Astrocyte (in vitro differentiated cells and primary cell): ENCODE measurements at regions not wholly inside any gene's neighbourhood (a gene's known extent, or its start where the extent isn't known, plus 50 kb on each side); places are given as distances from the start of the nearest gene placed in this dataset.

Source experiments
- DNase-seq: peaks from one replicate; pipeline ENCODE4 v3.0.0-alpha.2; 2010; ENCODE audit warnings: low read depth
- FAIRE-seq: peaks from 2 replicates; lab custom pipeline; 2011; peaks lifted over from hg19 to GRCh38; lab: Jason Lieb, UNC
- H2AFZ ChIP-seq: 2 replicates; pipeline ENCODE4 v1.6.0; 2012; ENCODE audit warnings: low read depth, low read length, inconsistent platforms
- H3K27ac ChIP-seq: 2 replicates; pipeline ENCODE4 v1.5.1; 2011; ENCODE audit warnings: low read depth, low read length, inconsistent platforms
- H3K27me3 ChIP-seq: 2 replicates; pipeline ENCODE4 v1.6.0; 2011; ENCODE audit warnings: low read length, inconsistent platforms; ENCODE audit not compliant: insufficient read depth
- H3K36me3 ChIP-seq: 2 replicates; pipeline ENCODE4 v1.5.1; 2011; ENCODE audit warnings: low read length, inconsistent platforms; ENCODE audit not compliant: insufficient read depth
- H3K4me1 ChIP-seq: 2 replicates; pipeline ENCODE4 v1.5.1; 2011; ENCODE audit warnings: low read length, inconsistent platforms; ENCODE audit not compliant: insufficient read depth
- H3K4me2 ChIP-seq: 2 replicates; pipeline ENCODE4 v1.6.0; 2012; ENCODE audit warnings: low read length, inconsistent platforms
- H3K4me3 ChIP-seq: 2 replicates; pipeline ENCODE4 v1.5.1; 2011; ENCODE audit warnings: low read depth, mild to moderate bottlenecking, low read length, inconsistent platforms; ENCODE audit not compliant: insufficient read depth
- H3K79me2 ChIP-seq: 2 replicates; pipeline ENCODE4 v1.6.0; 2012; ENCODE audit warnings: mild to moderate bottlenecking, low read length, inconsistent platforms; ENCODE audit not compliant: insufficient read depth
- H3K9ac ChIP-seq: 2 replicates; pipeline ENCODE4 v1.6.0; 2012; ENCODE audit warnings: mild to moderate bottlenecking, low read length, inconsistent platforms
- H3K9me3 ChIP-seq: 2 replicates; pipeline ENCODE4 v1.5.1; 2012; ENCODE audit warnings: low read depth, mild to moderate bottlenecking, low read length, inconsistent platforms; ENCODE audit not compliant: insufficient read depth
- H4K20me1 ChIP-seq: 2 replicates; pipeline ENCODE4 v1.6.0; 2012; ENCODE audit warnings: low read length, inconsistent platforms; ENCODE audit not compliant: insufficient read depth
- H3K27ac Mint-ChIP-seq: one replicate; pipeline ENCODE4 v1.8.0; 2021; ENCODE audit warnings: mild to moderate bottlenecking, mixed read lengths; ENCODE audit not compliant: unreplicated experiment
- H3K27me3 Mint-ChIP-seq: one replicate; pipeline ENCODE4 v1.8.0; 2021; ENCODE audit warnings: low read depth, mixed read lengths; ENCODE audit not compliant: unreplicated experiment
- H3K36me3 Mint-ChIP-seq: one replicate; pipeline ENCODE4 v1.8.0; 2021; ENCODE audit warnings: low read depth, mixed read lengths; ENCODE audit not compliant: unreplicated experiment
- H3K4me1 Mint-ChIP-seq: one replicate; pipeline ENCODE4 v1.8.0; 2021; ENCODE audit warnings: low read depth, mixed read lengths; ENCODE audit not compliant: unreplicated experiment
- H3K4me3 Mint-ChIP-seq: one replicate; pipeline ENCODE4 v1.8.0; 2021; ENCODE audit warnings: mild to moderate bottlenecking, moderate library complexity, mixed read lengths; ENCODE audit not compliant: unreplicated experiment
- H3K9me3 Mint-ChIP-seq: one replicate; pipeline ENCODE4 v1.8.0; 2021; ENCODE audit warnings: mild to moderate bottlenecking, mixed read lengths; ENCODE audit not compliant: unreplicated experiment
- CTCF ChIP-seq: IDR thresholded peaks from 2 replicates; pipeline ENCODE4 v1.5.1; 2011; ENCODE audit warnings: low read depth, mild to moderate bottlenecking, inconsistent platforms, low read length, moderate library complexity; ENCODE audit not compliant: insufficient read depth
- EZH2 ChIP-seq: IDR thresholded peaks from 2 replicates; pipeline ENCODE4 v1.6.1; 2012; ENCODE audit warnings: mild to moderate bottlenecking, low read length, inconsistent platforms; ENCODE audit not compliant: insufficient read depth

- no peak overlapping the region for H3K27ac ChIP-seq
- no peak overlapping the region for H3K9ac ChIP-seq
- no peak for DNase-seq
- no peaks in the 10 kb centered on the region for H3K36me3 ChIP-seq
- H3K9me3 ChIP-seq = no peaks in the 10 kb centered on the region
- Mint-ChIP-seq H3K4me3 (no peak overlapping the region), H3K27me3 (peaks cover 6% of the 10 kb centered on the region), H3K9me3 (no peaks in the 10 kb centered on the region), H3K36me3 (no peaks in the 10 kb centered on the region), H3K27ac (no peak overlapping the region), H3K4me1 (no peaks in the 10 kb centered on the region)
- no peak for FAIRE-seq
- H3K79me2 ChIP-seq = no peaks in the 10 kb centered on the region
- peaks cover 5% of the 10 kb centered on the region for H3K27me3 ChIP-seq
- H4K20me1 ChIP-seq = no peaks in the 10 kb centered on the region
- H2AFZ ChIP-seq = no peak overlapping the region
- no peak overlapping the region for H3K4me2 ChIP-seq
- H3K4me1 ChIP-seq = no peaks in the 10 kb centered on the region
- H3K4me3 ChIP-seq = no peak overlapping the region
- no peak for TF ChIP-seq CTCF
- TF ChIP-seq EZH2 = no peak
These were observed 289.2 kb upstream of the PCSK5 start for GRCh38 chr9:75601280-75601679.

GRCh38 chr9:75602060-75602459 is 288.4 kb upstream of the PCSK5 start:
- H3K9me3 Mint-ChIP-seq = no peaks in the 10 kb centered on the region
- DNase-seq = no peak
- H3K4me3 Mint-ChIP-seq = no peak overlapping the region
- peaks cover 6% of the 10 kb centered on the region for H3K27me3 Mint-ChIP-seq
- no peak for FAIRE-seq
- Histone ChIP-seq H3K4me3 (no peak overlapping the region), H3K4me1 (no peaks in the 10 kb centered on the region), H3K4me2 (no peak overlapping the region), H4K20me1 (no peaks in the 10 kb centered on the region), H3K9me3 (no peaks in the 10 kb centered on the region), H3K36me3 (no peaks in the 10 kb centered on the region), H3K27me3 (peaks cover 5% of the 10 kb centered on the region), H3K79me2 (no peaks in the 10 kb centered on the region), H3K27ac (no peak overlapping the region), H3K9ac (no peak overlapping the region), H2AFZ (no peak overlapping the region)
- H3K36me3 Mint-ChIP-seq = no peaks in the 10 kb centered on the region
- H3K4me1 Mint-ChIP-seq = peaks cover 4% of the 10 kb centered on the region
- H3K27ac Mint-ChIP-seq = no peak overlapping the region
- no peak for TF ChIP-seq CTCF

- TF ChIP-seq EZH2 = no peak
- no peak for TF ChIP-seq CTCF
- DNase-seq (no peak), FAIRE-seq (no peak)
- Mint-ChIP-seq H3K4me1 (peaks cover 6% of the 10 kb centered on the region), H3K27me3 (peaks cover 6% of the 10 kb centered on the region), H3K27ac (no peak overlapping the region), H3K4me3 (no peak overlapping the region), H3K36me3 (no peaks in the 10 kb centered on the region), H3K9me3 (no peaks in the 10 kb centered on the region)
- no peak overlapping the region for H2AFZ ChIP-seq
- no peak overlapping the region for H3K4me3 ChIP-seq
- no peaks in the 10 kb centered on the region for H3K79me2 ChIP-seq
- H3K9ac ChIP-seq = no peak overlapping the region
- no peak overlapping the region for H3K4me2 ChIP-seq
- no peaks in the 10 kb centered on the region for H4K20me1 ChIP-seq
- H3K9me3 ChIP-seq = no peaks in the 10 kb centered on the region
- no peaks in the 10 kb centered on the region for H3K36me3 ChIP-seq
- H3K27me3 ChIP-seq = peaks cover 4% of the 10 kb centered on the region
- H3K4me1 ChIP-seq = no peaks in the 10 kb centered on the region
- H3K27ac ChIP-seq = no peak overlapping the region
These were observed 285.8 kb upstream of the PCSK5 start for GRCh38 chr9:75604661-75605060.
